Activated CD4-positive, alpha-beta T cell treated with anti-CD3 and anti-CD28 coated beads, Interleukin-2, amount 50 U/mL, for 48 hours (primary cell): ENCODE measurements at regions not wholly inside any gene's neighbourhood (a gene's known extent, or its start where the extent isn't known, plus 50 kb on each side); places are given as distances from the start of the nearest gene placed in this dataset.

Experiments used
- DNase-seq, 2 experiments: peaks; one replicate each; pipeline ENCODE4 v3.0.0-alpha.2; 2020

DNA sequence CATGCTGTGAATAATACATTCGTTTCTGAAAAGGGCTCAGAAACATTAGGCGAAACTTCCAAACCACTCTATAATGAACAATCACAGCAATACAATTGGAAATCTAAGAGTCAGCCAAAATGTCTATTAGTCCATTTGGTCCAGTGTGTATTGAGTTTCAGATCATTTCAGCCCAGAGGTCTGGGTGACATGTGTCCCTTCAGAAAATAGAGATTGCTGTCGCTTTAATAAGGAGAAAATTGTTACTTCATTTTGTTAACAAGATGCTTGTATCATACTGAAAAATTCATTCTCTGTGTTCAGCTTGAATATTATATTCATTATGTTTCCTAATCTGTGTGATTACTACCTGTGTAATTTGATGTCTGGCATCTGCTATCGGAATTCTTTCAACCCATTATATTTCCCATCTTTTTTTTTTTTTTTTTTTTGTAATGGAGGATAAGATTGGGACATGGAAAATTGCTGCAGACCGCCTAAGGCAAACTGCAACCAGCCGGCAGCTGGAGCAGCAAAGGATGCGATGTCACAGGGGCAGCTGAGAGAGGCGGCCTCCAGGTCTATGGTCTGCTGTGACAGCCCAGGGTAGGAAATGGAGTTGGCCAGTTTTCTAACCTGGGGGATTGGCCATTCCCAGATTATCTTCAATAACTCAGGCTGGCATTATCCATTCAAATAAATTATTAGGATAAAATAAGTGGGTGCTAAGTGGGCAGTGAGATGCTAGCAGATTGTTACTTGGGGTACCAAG is 170.9 kb upstream of the NPVF start:
- DNase-seq = no peak

DNA sequence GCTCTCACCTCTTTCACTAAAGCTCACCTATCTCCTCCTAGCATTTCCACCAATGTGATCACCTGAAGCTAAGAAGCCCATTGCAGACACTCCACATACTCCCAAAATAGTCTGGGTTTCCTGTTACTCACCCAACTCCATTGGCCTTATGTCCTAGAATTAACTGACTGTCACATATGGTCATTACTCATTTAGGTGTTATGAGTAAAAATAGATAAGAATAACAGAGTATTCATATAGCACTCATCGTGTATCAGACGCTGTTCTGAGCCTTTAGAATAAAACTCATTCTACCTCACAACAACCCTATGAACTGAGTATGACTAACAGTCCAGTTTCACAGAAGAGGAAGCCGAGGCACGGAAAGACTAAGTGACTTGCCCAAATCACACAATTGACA is 174.2 kb upstream of the NPVF start:
- no peak for DNase-seq

GRCh38 chr7:25405736-25406135 is 177.4 kb upstream of the NPVF start:
- DNase-seq = no peak

DNA sequence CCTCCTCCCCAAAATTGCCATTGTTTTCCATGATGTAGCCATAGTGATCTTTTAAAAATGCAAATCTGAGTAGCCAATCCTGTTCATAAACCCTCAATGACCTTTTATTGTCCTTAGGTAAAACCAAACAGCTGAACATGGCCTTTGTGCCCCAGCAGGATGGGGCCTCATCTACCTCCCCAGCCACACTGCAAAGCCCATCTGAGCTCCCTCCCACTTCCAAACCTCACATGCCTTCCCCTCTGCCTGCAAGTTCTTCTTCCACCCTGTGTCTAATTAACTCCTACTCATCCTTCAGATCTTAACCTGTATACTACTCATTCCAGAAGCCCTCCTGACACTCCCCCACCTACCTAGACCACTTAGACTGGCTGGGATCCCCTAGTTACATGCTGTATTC is 178.8 kb upstream of the NPVF start:
- DNase-seq = no peak

- no peak for DNase-seq
Observed at GRCh38 chr7:25408012-25408687, 179.9 kb upstream of the NPVF start.

DNA sequence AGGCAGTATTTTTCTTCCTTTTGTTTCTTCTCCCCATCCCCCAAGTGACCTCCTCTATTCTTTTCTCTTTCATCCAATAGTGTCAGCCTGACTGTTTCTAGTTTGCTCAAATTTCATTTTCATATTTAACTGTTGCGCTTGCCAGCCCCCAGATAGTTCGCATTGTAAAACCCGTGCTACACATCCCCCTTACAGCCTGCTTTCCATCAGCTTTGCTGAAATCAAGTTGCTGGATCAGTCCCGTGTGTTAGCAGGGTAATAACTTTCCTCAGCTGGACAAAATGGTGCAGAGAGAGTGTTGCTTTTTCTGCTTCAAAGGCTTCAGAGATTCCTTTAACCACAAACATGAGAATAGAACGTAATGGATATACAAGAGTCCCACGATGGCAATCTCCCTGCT is 180.6 kb upstream of the NPVF start:
- DNase-seq = no peak

DNA sequence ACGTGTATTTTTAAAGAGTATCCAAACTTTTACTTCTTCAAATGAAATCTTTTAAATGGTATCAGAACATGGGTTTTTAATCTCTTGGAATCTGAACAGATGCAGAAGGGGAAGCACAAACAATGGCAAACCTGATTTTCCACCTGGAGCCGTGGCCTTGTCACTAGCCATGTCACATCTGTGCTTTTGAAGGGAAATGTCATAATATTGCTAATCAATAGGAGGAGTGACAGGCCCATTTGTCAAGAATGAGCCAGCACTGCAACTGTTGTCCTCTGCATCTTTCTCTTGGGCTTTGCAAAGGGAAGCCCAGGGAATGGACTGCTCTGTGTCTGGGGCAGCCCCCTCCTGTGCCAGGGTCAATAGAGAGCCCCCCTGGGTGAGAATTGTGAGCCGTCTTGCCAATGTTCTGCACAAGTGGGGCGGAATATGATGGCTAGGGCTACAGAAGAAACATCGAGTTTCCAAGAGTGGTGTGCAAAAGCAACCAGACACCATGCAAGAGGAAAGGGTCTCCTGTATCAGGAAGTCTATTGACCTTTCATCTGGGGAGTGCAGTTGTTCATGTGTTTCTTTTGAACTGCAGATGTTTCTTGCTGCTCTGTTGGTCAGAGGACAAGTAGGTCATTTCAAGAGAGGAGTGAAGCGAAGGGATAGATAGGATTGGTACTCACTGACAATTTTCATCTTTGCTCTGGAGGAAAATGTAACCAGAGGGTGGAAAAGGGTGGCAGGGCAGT is 181.8 kb upstream of the NPVF start:
- DNase-seq = no peak

DNA sequence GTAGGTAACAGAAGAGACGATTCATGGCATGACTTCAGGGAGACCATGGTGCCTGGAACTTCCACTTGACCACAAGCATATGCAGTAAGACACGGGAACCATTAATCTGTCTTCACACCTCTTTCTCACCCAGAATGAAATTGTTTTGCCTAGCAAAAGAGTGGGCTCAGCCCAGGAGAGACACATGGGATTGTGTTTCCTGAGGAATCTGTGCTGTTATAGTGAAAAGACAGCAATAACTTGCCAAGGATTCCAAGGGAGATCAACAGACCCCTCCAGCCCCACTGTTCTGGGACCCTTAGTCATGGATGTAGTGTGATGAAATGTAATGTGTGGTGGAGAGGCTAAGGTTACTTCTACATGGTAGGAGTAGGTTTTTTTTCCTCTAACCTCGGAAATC is 192.5 kb upstream of the NPVF start:
- DNase-seq = no peak

- DNase-seq = no peak
Observed at GRCh38 chr7:25424113-25424512, 195.8 kb upstream of the NPVF start.

GRCh38 chr7:25424855-25425254 is 196.6 kb upstream of the NPVF start:
- no peak for DNase-seq

- no peak for DNase-seq
Observed at GRCh38 chr7:25427721-25428120, 199.4 kb upstream of the NPVF start.

GRCh38 chr7:25429731-25430130 is 201.4 kb upstream of the NPVF start:
- DNase-seq = no peak

DNA sequence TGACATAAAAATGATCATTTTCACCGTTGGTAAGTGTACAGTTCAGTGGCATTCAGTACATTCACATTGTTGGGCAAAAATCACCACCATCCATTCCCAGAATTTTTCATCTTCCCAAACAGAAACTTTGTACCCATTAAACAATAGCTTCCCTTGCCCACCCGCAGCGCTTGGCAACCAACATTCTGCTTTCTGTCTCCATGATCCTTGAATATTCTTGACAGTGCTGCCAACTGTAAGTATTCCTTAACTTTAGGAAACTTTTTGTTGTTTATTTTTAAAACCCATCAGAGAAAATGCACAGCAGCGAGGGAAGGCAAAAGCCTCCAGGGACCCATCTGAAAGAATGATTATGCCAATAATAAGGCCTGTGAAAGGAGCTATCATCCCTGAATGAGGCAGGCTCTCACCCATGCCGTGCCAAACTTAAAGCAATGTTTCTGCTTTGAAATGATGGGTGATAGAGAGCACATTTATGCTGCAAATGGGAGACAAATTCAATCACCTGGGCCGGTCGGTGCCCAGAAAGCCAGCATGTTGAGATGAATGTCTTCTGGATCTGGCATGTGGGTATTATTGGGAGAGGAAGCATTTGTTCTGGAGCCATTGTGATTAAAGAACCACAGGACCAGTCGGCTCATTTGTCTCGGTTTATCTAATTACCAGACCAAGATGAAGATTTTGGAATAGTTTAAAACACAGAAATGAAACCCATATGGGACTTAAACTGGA is 202.1 kb upstream of the NPVF start:
- no peak for DNase-seq

DNA sequence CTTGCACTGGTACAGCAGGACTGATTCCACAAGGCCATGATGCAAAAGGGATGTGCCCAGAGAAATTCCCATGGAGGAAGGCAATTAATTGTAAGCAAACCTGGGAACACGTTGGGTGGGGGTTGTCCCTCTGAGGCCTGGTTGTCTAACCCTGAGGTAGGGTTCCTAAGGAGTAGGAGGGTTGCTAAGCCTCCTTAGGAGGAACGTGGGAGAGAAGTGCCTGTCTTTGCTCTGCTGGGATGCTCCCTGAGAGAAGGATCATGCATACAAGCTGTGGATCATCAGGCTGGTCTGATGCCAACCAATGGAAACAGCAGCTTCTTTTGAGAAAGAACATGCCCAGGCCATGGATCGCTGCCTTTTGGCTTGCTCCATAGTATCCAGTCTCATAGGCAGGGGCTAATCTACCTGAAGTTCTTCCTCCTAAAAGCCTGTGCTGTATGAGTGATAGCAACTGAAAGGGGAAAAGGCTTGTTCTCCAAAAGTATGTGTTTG is 203.7 kb upstream of the NPVF start:
- DNase-seq = no peak

DNA sequence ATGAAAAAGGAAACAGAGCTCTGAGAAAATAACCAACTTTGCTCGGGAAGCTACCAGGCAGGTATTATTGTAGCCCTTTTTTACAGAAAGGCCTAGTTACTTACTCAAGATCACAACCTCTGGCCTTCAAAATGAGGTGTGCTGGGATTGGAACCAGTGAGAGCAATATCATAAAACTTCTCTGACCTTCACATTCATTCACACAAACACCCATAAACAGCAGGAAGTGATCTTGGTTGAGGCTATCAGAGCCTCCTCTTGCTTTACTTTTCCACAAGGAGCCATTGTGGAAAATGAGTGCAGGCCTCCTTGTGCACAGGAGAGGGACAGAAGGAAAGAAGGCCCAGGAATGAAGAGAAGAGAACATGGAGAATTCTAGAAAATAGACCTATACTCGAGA is 204.5 kb upstream of the NPVF start:
- no peak for DNase-seq

DNA sequence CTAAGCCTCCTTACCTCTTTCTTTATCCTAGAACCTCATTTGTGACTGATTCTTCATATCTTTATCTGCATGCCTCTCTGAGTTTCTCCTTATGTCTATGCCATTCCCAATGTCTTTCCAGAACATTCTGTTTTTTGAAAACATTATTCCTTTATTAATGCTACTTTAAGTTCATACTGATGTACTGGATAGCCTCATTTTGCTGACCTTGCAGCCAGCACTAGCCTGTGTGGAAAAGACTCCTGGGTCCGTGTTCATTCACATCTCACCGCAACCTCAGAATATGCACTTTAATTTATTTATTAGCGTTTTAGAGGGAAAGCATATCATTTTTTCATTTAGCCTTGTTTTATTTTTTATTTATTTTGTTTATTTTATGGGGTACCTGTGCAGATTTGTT is 208.1 kb upstream of the NPVF start:
- no peak for DNase-seq

GRCh38 chr7:25437308-25437707 is 209.0 kb upstream of the NPVF start:
- no peak for DNase-seq

GRCh38 chr7:25444991-25445390 is 216.7 kb upstream of the NPVF start:
- DNase-seq = no peak

DNA sequence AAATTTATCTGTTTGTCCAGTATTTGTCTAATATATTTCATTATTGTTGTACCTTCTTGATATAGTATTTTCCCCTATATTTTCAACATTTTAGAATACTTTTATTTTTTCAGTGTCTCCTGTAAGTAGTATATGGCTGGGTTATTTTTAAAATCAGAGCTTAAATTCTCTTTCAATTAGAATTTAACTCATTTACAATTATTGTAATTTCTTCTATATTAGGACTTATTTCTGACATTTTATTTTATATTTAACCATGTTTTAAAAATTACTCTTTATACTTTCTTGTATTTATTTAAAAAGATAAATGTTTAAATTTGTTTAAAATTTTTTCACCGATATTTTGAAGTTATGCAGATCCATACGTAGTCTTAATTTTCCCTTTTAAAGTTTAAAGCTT is 220.0 kb upstream of the NPVF start:
- no peak for DNase-seq

DNA sequence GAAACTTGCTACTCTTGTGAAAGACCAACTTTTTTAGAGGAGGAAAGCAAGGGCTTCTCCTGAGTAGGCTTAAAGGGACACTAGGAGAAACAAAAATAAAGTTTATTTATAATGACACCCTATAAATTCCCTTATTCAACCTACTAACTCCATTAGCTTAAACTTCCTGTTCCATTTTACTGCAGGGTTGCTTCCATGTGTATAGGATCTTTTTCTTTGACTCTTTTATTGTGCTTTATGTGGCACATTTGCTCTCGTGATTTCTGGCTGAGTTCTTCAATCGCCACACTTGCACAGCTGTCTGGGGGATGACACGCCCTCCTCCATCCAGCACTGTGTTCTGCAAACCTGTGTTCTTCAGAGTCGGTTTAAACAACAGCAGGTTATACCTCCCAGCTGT is 225.7 kb upstream of the NPVF start:
- DNase-seq = no peak

- DNase-seq = no peak
Observed at GRCh38 chr7:25454562-25455041, 226.3 kb upstream of the NPVF start.

GRCh38 chr7:25455683-25456251 is 227.5 kb upstream of the NPVF start:
- no peak for DNase-seq
